Stimulated activated CD4-positive, alpha-beta T cell treated with anti-CD3 and anti-CD28 coated beads, Interleukin-2, amount 100 ng/mL, for 4 hours (primary cell): ENCODE measurements at regions not wholly inside any gene's neighbourhood (a gene's known extent, or its start where the extent isn't known, plus 50 kb on each side); places are given as distances from the start of the nearest gene placed in this dataset.
"Not testable (repeated sequence)": the region's sequence is repeated elsewhere in the genome, so short reads cannot be mapped to it uniquely, and the experiment has no call there.

ENCODE experiments used
- DNase-seq: peaks from one replicate; pipeline ENCODE4 v3.0.0-alpha.2; 2020; ENCODE audit warnings: low read depth

DNA sequence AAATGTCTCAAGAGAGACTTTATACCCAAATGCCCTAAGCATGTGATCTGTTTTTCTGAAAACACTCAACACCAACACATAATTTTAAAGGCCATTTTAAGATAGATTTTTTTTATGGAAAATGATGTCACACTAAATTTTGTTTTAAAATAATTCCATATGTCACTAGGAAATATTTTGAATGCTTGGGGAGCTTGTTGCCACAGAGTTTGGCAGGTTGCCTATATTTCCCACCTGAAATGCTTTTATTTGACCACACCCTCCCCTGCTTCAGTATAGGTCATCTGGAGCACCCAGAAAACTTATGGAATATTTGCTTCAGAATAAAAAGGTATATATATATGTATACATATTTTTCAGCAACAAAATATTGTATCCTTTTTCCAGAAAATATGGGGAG is 180.0 kb upstream of the ANK3 start:
- no peak for DNase-seq

GRCh38 chr10:60566096-60566495 is 176.4 kb upstream of the ANK3 start:
- no peak for DNase-seq

- DNase-seq, result no peak
Measured at GRCh38 chr10:60565492-60565891, 175.8 kb upstream of the ANK3 start.

GRCh38 chr10:60564475-60564874 is 174.8 kb upstream of the ANK3 start:
- DNase-seq, result no peak

DNA sequence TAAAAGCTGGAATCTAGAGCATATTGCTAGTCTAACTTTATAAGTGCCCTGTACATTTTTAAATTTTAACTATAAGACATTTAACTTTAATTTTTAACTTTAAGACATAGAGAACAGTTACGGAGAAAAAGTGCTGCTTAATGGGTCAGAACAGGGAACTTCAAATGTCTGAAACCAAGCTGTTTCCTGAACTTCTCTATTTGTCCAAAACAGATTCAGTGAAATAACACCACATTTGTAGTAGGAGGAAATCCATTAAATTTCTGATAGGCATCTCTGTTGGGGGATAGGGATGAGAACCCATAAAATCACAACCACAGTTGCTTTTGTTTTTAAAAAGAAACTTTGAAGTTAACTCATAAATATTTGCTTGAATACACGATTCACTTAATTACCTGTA is 170.8 kb upstream of the ANK3 start:
- DNase-seq, result no peak

- no peak for DNase-seq
Measured at GRCh38 chr10:60555700-60556099, 166.0 kb upstream of the ANK3 start.

- no peak for DNase-seq
Measured at GRCh38 chr10:60549686-60550085, 160.0 kb upstream of the ANK3 start.

GRCh38 chr10:60542657-60543056 is 153.0 kb upstream of the ANK3 start:
- DNase-seq, result no peak

- DNase-seq, result no peak
Measured at GRCh38 chr10:60541451-60541850, 151.8 kb upstream of the ANK3 start.

- no peak for DNase-seq
Measured at GRCh38 chr10:60537697-60538096, 148.0 kb upstream of the ANK3 start.

GRCh38 chr10:60536529-60537114 is 146.9 kb upstream of the ANK3 start:
- DNase-seq, result peak; percentile 16

DNA sequence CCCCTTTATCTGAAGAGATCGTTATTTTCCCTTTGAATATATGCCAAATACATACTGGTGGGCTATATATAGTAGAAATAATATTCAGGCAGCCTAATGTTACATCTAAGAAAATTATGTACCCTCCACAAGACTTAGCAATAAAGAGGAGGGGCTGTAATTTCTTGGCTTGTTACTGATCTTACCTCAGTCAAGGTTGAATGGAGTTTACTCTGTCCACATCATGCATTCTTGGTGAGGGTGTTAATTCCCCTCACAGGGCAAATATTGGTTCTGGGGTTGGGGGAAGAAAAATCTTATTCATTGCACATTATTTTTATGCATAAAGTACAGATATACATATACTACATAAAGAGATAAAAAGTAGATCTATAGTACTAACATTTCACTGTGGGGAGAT is 145.8 kb upstream of the ANK3 start:
- DNase-seq, result no peak

GRCh38 chr10:60534761-60535389 is 145.2 kb upstream of the ANK3 start:
- no peak for DNase-seq

- DNase-seq, result no peak
Measured at GRCh38 chr10:60532696-60533468, 143.2 kb upstream of the ANK3 start.

- DNase-seq, result no peak
Measured at GRCh38 chr10:60531006-60531405, 141.3 kb upstream of the ANK3 start.

GRCh38 chr10:60527676-60528075 is 138.0 kb upstream of the ANK3 start:
- DNase-seq, result no peak

DNA sequence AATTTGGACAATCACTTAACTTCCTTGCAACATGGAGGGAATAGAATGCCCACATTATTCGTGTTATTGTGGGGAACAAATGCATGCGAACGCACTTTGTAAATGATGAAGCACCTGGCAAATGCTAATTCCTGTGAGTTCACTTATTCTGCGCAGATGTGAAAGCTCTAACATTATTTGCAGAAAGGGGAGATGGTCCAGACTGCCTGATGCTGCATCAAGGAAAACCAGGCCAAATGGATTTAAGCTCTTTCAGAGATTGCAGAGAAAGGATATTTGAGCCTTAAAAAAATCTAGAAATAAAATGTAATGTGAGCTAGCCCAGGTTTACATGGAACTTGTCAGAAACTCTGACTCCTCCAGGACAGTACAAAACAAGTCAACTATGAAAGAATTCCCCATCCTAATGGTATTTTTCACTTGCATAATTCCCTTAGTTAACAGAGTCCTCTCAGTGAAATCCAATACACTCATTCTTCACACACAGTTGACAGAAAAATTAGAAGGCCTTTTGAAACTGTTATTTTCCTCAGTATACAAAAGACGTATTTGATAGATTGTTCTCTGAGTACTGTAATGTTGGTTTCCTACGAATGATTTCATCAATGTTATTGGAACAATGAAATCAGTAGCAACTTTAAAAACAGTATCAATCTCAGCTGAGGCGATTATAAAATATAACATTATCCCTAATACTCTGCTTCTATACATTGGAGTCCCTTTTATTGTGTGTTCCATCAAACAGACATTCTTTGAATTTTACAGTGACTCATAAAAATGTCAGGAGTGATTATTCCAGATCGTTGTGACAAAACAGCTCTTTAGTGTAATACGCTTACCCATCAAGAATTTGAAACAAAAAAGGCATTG is 136.3 kb upstream of the ANK3 start:
- DNase-seq, result no peak

- no peak for DNase-seq
Measured at GRCh38 chr10:60524541-60524940, 134.9 kb upstream of the ANK3 start.

GRCh38 chr10:60523371-60523770 is 133.7 kb upstream of the ANK3 start:
- not testable (repeated sequence) for DNase-seq

- DNase-seq, result no peak
Measured at GRCh38 chr10:60522617-60523016, 132.9 kb upstream of the ANK3 start.

DNA sequence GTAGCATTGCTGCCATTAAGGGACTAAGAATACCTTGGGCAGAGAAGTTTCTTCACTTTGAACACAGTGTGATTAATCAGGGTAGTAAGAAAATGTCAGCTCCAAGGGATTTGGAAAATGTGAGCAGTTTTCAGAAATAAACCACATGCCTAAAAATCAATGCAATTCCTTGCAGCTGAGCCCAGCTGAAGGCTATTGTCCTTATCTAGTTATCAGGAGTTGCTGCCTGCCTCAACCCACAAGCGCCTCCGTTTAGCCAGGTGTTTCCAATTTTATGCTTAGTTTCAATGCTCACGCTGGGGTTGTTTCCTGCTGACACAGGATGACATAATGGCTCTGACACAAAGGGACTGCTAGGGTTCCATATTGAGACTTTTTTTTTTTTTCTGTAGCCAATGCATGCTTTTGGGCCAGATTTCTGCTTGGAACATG is 132.3 kb upstream of the ANK3 start:
- DNase-seq, result no peak

- DNase-seq, result no peak
Measured at GRCh38 chr10:60518745-60519144, 129.1 kb upstream of the ANK3 start.
